ENCODE measurements at regions not wholly inside any gene's neighbourhood (a gene's known extent, or its start where the extent isn't known, plus 50 kb on each side); places are given as distances from the start of the nearest gene placed in this dataset.

GRCh38 chr18:46266473-46266872 is 162.3 kb downstream of the HAUS1 start:
- no peak for DNase-seq (ENCODE audit: low read depth)

GRCh38 chr18:46268671-46269070 is 164.5 kb downstream of the HAUS1 start:
- no peak for DNase-seq (ENCODE audit: low read depth)

GRCh38 chr18:46269275-46269674 is 165.1 kb downstream of the HAUS1 start:
- DNase-seq (ENCODE audit: low read depth) = no peak

- no peak for DNase-seq (ENCODE audit: low read depth)
Measured at GRCh38 chr18:46271488-46271887, 167.3 kb downstream of the HAUS1 start.

- DNase-seq (ENCODE audit: low read depth) = no peak
Measured at GRCh38 chr18:46273861-46274260, 169.7 kb downstream of the HAUS1 start.

GRCh38 chr18:46274266-46274665 is 170.1 kb downstream of the HAUS1 start:
- DNase-seq (ENCODE audit: low read depth) = no peak

- DNase-seq (ENCODE audit: low read depth) = no peak
Measured at GRCh38 chr18:46275370-46275769, 171.2 kb downstream of the HAUS1 start.

GRCh38 chr18:46276748-46277147 is 172.6 kb downstream of the HAUS1 start:
- peak; percentile 36 for DNase-seq (ENCODE audit: low read depth)

GRCh38 chr18:46278481-46279465 is 174.6 kb downstream of the HAUS1 start:
- DNase-seq (ENCODE audit: low read depth) = peak; percentile 74

- DNase-seq (ENCODE audit: low read depth) = no peak
Measured at GRCh38 chr18:46279673-46280072, 175.5 kb downstream of the HAUS1 start.

- DNase-seq (ENCODE audit: low read depth) = peak; percentile 78
Measured at GRCh38 chr18:46281185-46282176, 177.3 kb downstream of the HAUS1 start.

- no peak for DNase-seq (ENCODE audit: low read depth)
Measured at GRCh38 chr18:46282177-46282570, 178.0 kb downstream of the HAUS1 start.

- DNase-seq (ENCODE audit: low read depth) = no peak
Measured at GRCh38 chr18:46282646-46283045, 178.5 kb downstream of the HAUS1 start.

- peak; percentile 55 for DNase-seq (ENCODE audit: low read depth)
Measured at GRCh38 chr18:46283268-46283667, 179.1 kb downstream of the HAUS1 start.

- no peak for DNase-seq (ENCODE audit: low read depth)
Measured at GRCh38 chr18:46283895-46284295, 179.7 kb downstream of the HAUS1 start.

- DNase-seq (ENCODE audit: low read depth) = no peak
Measured at GRCh38 chr18:46289463-46289862, 185.3 kb downstream of the HAUS1 start.

- no peak for DNase-seq (ENCODE audit: low read depth)
Measured at GRCh38 chr18:46289931-46290330, 185.7 kb downstream of the HAUS1 start.

GRCh38 chr18:46290440-46291020 is 186.3 kb downstream of the HAUS1 start:
- DNase-seq (ENCODE audit: low read depth) = no peak

GRCh38 chr18:46291149-46291548 is 187.0 kb downstream of the HAUS1 start:
- no peak for DNase-seq (ENCODE audit: low read depth)

GRCh38 chr18:46293742-46294181 is 189.6 kb downstream of the HAUS1 start:
- no peak for DNase-seq (ENCODE audit: low read depth)

GRCh38 chr18:46294318-46294717 is 190.1 kb downstream of the HAUS1 start:
- no peak for DNase-seq (ENCODE audit: low read depth)

- no peak for DNase-seq (ENCODE audit: low read depth)
Measured at GRCh38 chr18:46294751-46295150, 190.6 kb downstream of the HAUS1 start.

Measured in ELR (cell line).